ENCODE measurements at regions not wholly inside any gene's neighbourhood (a gene's known extent, or its start where the extent isn't known, plus 50 kb on each side); places are given as distances from the start of the nearest gene placed in this dataset.

DNA sequence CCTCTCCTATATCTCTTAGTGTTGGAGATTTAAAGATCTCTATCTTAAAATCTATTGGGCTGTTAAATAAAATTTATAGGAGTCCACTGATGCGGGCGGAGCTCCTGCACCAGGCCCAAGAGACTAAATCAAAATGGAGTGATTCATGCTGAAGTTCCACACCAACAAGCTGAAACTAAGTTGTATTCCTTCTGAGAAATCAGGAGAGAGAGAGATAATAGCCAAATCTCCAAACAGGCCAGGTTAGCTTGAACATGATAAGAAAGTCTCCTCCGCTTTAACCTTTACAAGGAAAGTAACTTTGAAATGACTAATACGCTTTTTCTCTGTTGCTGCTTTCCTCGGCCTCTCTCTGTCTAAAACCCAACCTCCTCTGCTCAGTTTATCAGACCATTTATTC, 241.9 kb upstream of the NBEA start:
- no peak for FAIRE-seq
- Histone ChIP-seq H3K4me2 (ENCODE audit: insufficient read depth, low read length) (no peak overlapping the region), H3K36me3 (ENCODE audit: control insufficient read depth in 2 of 2, extremely low read depth in 1 of 2, insufficient read depth in 2 of 2, low read length in 2 of 2) (no peaks in the 10 kb centered on the region), H2AFZ (ENCODE audit: low read depth, low read length) (no peak overlapping the region), H3K27ac (ENCODE audit: insufficient read depth, low read depth, low read length) (no peak overlapping the region), H3K4me1 (ENCODE audit: control insufficient read depth, extremely low read depth, insufficient read depth, low read length) (no peaks in the 10 kb centered on the region), H3K27me3 (ENCODE audit: control insufficient read depth in 2 of 2, insufficient read depth in 2 of 2, low read length in 2 of 2) (no peaks in the 10 kb centered on the region), H3K9me3 (replicated peaks; ENCODE audit: control insufficient read depth, insufficient read depth, low read length) (no peaks in the 10 kb centered on the region), H3K79me2 (ENCODE audit: control insufficient read depth, insufficient read depth, low read length) (no peaks in the 10 kb centered on the region), H3K9me1 (replicated peaks; ENCODE audit: control insufficient read depth, extremely low read depth, insufficient read depth, low read length) (no peaks in the 10 kb centered on the region), H4K20me1 (replicated peaks; ENCODE audit: control insufficient read depth, extremely low read depth, insufficient read depth, low read length) (no peaks in the 10 kb centered on the region), H3K9ac (replicated peaks; ENCODE audit: extremely low read depth, insufficient read depth, low read length) (no peak overlapping the region), H3K4me3 (replicated peaks in 1 of 3; ENCODE audit: insufficient read depth in 1 of 3, low read depth in 1 of 3, low read length in 3 of 3) (no peak overlapping the region)
- intact Hi-C loops (cut with micrococcal nuclease) (no loop called here), dilution Hi-C loops (cut with MboI; ENCODE audit: extremely low pct_ligation_motif_present, low sequenced_read_pairs) (no loop called here)
- ChIA-PET POLR2A (no interaction called here), CTCF (interaction anchor here (1.2 kb wide), 1 partner anchor 28 kb away, joined by 3 read pairs; no protein-coding TSS in a partner anchor)
- TF ChIP-seq POLR2AphosphoS5 (IDR thresholded peaks at IDR 0.05; ENCODE audit: insufficient read depth, low read depth, low read length) = no peak
- TF ChIP-seq GATA2 (IDR thresholded peaks at IDR 0.05; ENCODE audit: insufficient read depth, insufficient read length, low read depth, low read length) = no peak
- TF ChIP-seq MYC (IDR thresholded peaks at IDR 0.05; ENCODE audit: low read depth, low read length) = no peak
- TF ChIP-seq CTCF (IDR thresholded peaks at IDR 0.05; ENCODE audit: extremely low read depth in 1 of 2, insufficient read depth in 1 of 2, low read depth in 1 of 2, low read length in 2 of 2) = no peak
- no peak for TF ChIP-seq EZH2 (IDR thresholded peaks at IDR 0.05; ENCODE audit: borderline replicate concordance, low read depth, low read length, severe bottlenecking)
- TF ChIP-seq POLR2A (IDR thresholded peaks at IDR 0.05; ENCODE audit: low read depth, low read length) = no peak
- no peak for TF ChIP-seq FOS (IDR thresholded peaks at IDR 0.05; ENCODE audit: borderline replicate concordance, insufficient read depth, low read length)
- TF ChIP-seq JUN (IDR thresholded peaks at IDR 0.05; ENCODE audit: borderline replicate concordance, insufficient read depth, insufficient read length, low read depth) = no peak
- no peak for TF ChIP-seq MAX (IDR thresholded peaks at IDR 0.05; ENCODE audit: insufficient read depth, insufficient read length)
- BruUV-seq (replicated peaks) = no TSS peak
- DNase-seq (ENCODE audit: low read depth, low spot score) = no peak
